Fibroblast of villous mesenchyme (primary cell): ENCODE measurements at regions not wholly inside any gene's neighbourhood (a gene's known extent, or its start where the extent isn't known, plus 50 kb on each side); places are given as distances from the start of the nearest gene placed in this dataset.

Source experiments
- DNase-seq: peaks from one replicate; pipeline ENCODE4 v3.0.0-alpha.2; 2010; ENCODE audit warnings: low read depth
- H3K4me3 ChIP-seq: 2 replicates; pipeline ENCODE4 v1.5.1; 2011; ENCODE audit warnings: low read depth, mild to moderate bottlenecking, low read length
- CTCF ChIP-seq: IDR thresholded peaks from 2 replicates; pipeline ENCODE4 v1.5.1; 2012; ENCODE audit warnings: low read depth, mild to moderate bottlenecking, low read length; ENCODE audit not compliant: insufficient read depth

DNA sequence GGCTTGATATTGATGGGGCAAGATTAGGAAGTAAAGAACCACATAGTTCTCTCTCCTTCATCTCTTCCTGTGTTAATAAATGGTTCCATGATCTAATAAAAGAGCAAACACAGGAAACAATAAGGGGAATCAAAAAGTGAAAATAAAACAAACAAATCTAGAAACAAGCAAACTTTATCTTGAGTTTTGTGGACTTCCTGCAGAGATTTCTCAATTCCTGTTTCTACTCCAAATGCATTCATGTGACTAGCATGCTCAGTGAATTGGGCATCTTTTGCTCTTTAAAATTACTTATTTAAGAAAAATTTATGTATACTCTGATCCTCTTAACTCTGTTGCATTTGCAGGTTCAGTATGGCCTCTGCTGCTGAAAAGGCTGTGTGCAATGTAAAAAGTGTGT lies 682.0 kb downstream of the KCTD8 start:
- no peak overlapping the region for H3K4me3 ChIP-seq
- DNase-seq: no peak
- TF ChIP-seq CTCF: no peak

- H3K4me3 ChIP-seq: no peak overlapping the region
- peak; percentile 5 for TF ChIP-seq CTCF
- DNase-seq: peak; percentile 6
These were observed 672.2 kb downstream of the KCTD8 start for GRCh38 chr4:43776371-43776770.

- no peak for DNase-seq
- no peak for TF ChIP-seq CTCF
- no peak overlapping the region for H3K4me3 ChIP-seq
These were observed 670.3 kb downstream of the KCTD8 start for GRCh38 chr4:43778187-43778915.

DNA sequence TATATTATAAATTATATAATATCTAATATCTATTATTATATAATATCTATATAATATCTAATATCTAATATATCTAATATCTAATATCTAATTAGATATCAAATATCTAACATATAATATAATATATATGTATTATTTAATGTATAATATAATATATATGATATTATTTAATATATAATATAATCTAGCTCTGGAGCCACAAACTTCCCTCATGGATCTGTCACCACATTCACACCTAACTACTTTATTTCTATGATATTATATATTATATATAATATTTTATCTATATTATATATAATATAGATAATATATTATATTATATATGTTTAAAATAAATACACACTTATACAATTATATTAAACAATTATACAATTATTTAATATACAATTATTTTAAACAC lies 667.5 kb downstream of the KCTD8 start:
- no peak overlapping the region for H3K4me3 ChIP-seq
- no peak for TF ChIP-seq CTCF
- DNase-seq: no peak

DNA sequence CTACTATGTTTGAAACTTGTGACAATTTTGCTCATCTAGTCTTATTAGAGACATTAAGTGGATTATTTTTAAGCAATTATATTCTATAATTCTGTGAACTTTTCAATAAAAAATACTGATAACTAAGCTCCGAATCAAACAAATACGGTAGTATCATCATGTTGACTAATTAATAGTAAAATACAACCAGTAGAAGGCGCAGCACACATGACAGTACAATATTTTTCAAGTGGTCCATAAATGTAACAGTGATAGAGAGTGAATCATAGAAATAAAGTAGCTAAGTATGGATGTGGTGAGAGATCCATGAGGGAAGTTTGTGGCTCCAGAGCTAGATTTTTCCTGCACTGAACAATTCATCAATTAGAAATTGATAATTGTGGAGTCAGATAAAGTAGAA lies 666.2 kb downstream of the KCTD8 start:
- TF ChIP-seq CTCF: no peak
- no peak overlapping the region for H3K4me3 ChIP-seq
- no peak for DNase-seq

DNA sequence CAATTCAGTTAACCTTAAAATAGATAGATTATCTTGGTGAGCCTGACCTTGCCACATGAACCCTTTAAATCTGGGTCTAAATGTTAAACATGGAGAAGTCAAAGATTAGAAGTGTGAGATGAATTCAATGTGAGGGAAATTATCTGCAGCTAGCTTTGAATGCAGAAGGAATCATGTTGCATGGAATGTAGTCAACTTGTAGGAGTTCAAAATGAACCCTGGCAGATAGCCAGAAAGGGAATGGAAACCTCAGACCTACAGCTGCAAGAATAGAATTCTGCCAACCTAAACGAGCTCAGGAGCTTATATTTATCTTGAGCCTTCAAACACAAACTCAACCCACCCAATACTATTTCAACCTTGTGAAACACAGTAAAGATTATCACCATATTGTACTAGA lies 632.5 kb downstream of the KCTD8 start:
- no peak for DNase-seq
- no peak overlapping the region for H3K4me3 ChIP-seq
- TF ChIP-seq CTCF: no peak

GRCh38 chr4:43822621-43823020 lies 626.0 kb downstream of the KCTD8 start:
- TF ChIP-seq CTCF: no peak
- no peak overlapping the region for H3K4me3 ChIP-seq

More at GRCh38 chr4:43822621-43823020, 626.0 kb downstream of the KCTD8 start:
- no peak for DNase-seq
